GM23338 (cell line): ENCODE measurements at regions not wholly inside any gene's neighbourhood (a gene's known extent, or its start where the extent isn't known, plus 50 kb on each side); places are given as distances from the start of the nearest gene placed in this dataset.

Source experiments
- CREB1 ChIP-seq: fragments of 250-450 bp; sonication (Bioruptor Pico); IDR thresholded peaks from 2 replicates; pipeline ENCODE4 v1.5.0; 2020; ENCODE audit warnings: low read depth, mild to moderate bottlenecking, moderate library complexity
- EZH2 ChIP-seq: fragments of 200-600 bp; sonication (generic); IDR thresholded peaks from one replicate; pipeline ENCODE4 v1.8.0; 2017; ENCODE audit warnings: antibody characterized with exemption, mild to moderate bottlenecking, low read depth; ENCODE audit not compliant: unreplicated experiment
- EZH2phosphoT487 ChIP-seq: fragments of 200-600 bp; sonication (generic); IDR thresholded peaks from one replicate; pipeline ENCODE4 v1.8.1; 2018; ENCODE audit warnings: antibody characterized with exemption; ENCODE audit not compliant: unreplicated experiment
- JUNB ChIP-seq: IDR thresholded peaks from one replicate; pipeline ENCODE4 v1.6.1; 2016; ENCODE audit warnings: antibody characterized with exemption; ENCODE audit not compliant: unreplicated experiment
- NANOG ChIP-seq: IDR thresholded peaks from 2 replicates; pipeline ENCODE4 v1.6.1; 2016; ENCODE audit warnings: antibody characterized with exemption, borderline replicate concordance
- POLR2AphosphoS5 ChIP-seq: IDR thresholded peaks from 2 replicates; pipeline ENCODE4 v1.6.1; 2016; ENCODE audit warnings: antibody characterized with exemption, low read depth
- STAT1 ChIP-seq: IDR thresholded peaks from one replicate; pipeline ENCODE4 v1.6.1; 2016; ENCODE audit warnings: antibody characterized with exemption; ENCODE audit not compliant: unreplicated experiment
- ZNF114 ChIP-seq: fragments of 250-450 bp; sonication (Bioruptor Pico); IDR thresholded peaks from 2 replicates; pipeline ENCODE4 v1.5.0; 2020; ENCODE audit warnings: mild to moderate bottlenecking, moderate library complexity
- ZNF331 ChIP-seq: fragments of 250-450 bp; sonication (Bioruptor Pico); IDR thresholded peaks from 2 replicates; pipeline ENCODE4 v1.5.0; 2020; ENCODE audit warnings: low read depth, mild to moderate bottlenecking, moderate library complexity
- TF ChIP-seq, protein P1 (sequence below), 2 experiments: fragments of 200-600 bp in 1 of 2; sonication (generic) in 1 of 2; conservative IDR thresholded peaks; 2 replicates each; pipeline versions ENCODE4 v1.5.1 to v1.6.1; 2016 to 2017; ENCODE audit warnings: antibody characterized with exemption in 2 of 2, low read depth in 2 of 2, mild to moderate bottlenecking in 2 of 2, moderate library complexity in 1 of 2
- TF ChIP-seq, protein P2 (sequence below): IDR thresholded peaks from one replicate; pipeline ENCODE4 v1.6.1; 2018; ENCODE audit warnings: antibody characterized with exemption; ENCODE audit not compliant: unreplicated experiment
- TF ChIP-seq, protein P3 (sequence below): IDR thresholded peaks from 2 replicates; pipeline ENCODE4 v1.6.1; 2016; ENCODE audit warnings: antibody characterized with exemption
- TF ChIP-seq, protein P4 (sequence below): fragments of 250-450 bp; sonication (Bioruptor Pico); IDR thresholded peaks from 2 replicates; pipeline ENCODE4 v1.5.0; 2020; ENCODE audit warnings: mild to moderate bottlenecking, moderate library complexity

GRCh38 chr2:76556018-76556417, 845.3 kb upstream of the GCFC2 start:
- TF ChIP-seq, protein P1, sequence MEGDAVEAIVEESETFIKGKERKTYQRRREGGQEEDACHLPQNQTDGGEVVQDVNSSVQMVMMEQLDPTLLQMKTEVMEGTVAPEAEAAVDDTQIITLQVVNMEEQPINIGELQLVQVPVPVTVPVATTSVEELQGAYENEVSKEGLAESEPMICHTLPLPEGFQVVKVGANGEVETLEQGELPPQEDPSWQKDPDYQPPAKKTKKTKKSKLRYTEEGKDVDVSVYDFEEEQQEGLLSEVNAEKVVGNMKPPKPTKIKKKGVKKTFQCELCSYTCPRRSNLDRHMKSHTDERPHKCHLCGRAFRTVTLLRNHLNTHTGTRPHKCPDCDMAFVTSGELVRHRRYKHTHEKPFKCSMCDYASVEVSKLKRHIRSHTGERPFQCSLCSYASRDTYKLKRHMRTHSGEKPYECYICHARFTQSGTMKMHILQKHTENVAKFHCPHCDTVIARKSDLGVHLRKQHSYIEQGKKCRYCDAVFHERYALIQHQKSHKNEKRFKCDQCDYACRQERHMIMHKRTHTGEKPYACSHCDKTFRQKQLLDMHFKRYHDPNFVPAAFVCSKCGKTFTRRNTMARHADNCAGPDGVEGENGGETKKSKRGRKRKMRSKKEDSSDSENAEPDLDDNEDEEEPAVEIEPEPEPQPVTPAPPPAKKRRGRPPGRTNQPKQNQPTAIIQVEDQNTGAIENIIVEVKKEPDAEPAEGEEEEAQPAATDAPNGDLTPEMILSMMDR (conservative IDR thresholded peaks at IDR 0.05; ENCODE audit: low read depth in 2 of 2), result no peak
- TF ChIP-seq EZH2 (no peak), EZH2phosphoT487 (no peak), CREB1 (CRISPR knock-in tag) (no peak), POLR2AphosphoS5 (no peak), ZNF331 (CRISPR knock-in tag) (no peak), JUNB (no peak), NANOG (no peak), STAT1 (no peak), ZNF114 (CRISPR knock-in tag) (no peak)
- TF ChIP-seq, protein P2, sequence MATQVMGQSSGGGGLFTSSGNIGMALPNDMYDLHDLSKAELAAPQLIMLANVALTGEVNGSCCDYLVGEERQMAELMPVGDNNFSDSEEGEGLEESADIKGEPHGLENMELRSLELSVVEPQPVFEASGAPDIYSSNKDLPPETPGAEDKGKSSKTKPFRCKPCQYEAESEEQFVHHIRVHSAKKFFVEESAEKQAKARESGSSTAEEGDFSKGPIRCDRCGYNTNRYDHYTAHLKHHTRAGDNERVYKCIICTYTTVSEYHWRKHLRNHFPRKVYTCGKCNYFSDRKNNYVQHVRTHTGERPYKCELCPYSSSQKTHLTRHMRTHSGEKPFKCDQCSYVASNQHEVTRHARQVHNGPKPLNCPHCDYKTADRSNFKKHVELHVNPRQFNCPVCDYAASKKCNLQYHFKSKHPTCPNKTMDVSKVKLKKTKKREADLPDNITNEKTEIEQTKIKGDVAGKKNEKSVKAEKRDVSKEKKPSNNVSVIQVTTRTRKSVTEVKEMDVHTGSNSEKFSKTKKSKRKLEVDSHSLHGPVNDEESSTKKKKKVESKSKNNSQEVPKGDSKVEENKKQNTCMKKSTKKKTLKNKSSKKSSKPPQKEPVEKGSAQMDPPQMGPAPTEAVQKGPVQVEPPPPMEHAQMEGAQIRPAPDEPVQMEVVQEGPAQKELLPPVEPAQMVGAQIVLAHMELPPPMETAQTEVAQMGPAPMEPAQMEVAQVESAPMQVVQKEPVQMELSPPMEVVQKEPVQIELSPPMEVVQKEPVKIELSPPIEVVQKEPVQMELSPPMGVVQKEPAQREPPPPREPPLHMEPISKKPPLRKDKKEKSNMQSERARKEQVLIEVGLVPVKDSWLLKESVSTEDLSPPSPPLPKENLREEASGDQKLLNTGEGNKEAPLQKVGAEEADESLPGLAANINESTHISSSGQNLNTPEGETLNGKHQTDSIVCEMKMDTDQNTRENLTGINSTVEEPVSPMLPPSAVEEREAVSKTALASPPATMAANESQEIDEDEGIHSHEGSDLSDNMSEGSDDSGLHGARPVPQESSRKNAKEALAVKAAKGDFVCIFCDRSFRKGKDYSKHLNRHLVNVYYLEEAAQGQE, result no peak
- TF ChIP-seq, protein P3, sequence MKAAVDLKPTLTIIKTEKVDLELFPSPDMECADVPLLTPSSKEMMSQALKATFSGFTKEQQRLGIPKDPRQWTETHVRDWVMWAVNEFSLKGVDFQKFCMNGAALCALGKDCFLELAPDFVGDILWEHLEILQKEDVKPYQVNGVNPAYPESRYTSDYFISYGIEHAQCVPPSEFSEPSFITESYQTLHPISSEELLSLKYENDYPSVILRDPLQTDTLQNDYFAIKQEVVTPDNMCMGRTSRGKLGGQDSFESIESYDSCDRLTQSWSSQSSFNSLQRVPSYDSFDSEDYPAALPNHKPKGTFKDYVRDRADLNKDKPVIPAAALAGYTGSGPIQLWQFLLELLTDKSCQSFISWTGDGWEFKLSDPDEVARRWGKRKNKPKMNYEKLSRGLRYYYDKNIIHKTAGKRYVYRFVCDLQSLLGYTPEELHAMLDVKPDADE, result no peak
- TF ChIP-seq, protein P4, sequence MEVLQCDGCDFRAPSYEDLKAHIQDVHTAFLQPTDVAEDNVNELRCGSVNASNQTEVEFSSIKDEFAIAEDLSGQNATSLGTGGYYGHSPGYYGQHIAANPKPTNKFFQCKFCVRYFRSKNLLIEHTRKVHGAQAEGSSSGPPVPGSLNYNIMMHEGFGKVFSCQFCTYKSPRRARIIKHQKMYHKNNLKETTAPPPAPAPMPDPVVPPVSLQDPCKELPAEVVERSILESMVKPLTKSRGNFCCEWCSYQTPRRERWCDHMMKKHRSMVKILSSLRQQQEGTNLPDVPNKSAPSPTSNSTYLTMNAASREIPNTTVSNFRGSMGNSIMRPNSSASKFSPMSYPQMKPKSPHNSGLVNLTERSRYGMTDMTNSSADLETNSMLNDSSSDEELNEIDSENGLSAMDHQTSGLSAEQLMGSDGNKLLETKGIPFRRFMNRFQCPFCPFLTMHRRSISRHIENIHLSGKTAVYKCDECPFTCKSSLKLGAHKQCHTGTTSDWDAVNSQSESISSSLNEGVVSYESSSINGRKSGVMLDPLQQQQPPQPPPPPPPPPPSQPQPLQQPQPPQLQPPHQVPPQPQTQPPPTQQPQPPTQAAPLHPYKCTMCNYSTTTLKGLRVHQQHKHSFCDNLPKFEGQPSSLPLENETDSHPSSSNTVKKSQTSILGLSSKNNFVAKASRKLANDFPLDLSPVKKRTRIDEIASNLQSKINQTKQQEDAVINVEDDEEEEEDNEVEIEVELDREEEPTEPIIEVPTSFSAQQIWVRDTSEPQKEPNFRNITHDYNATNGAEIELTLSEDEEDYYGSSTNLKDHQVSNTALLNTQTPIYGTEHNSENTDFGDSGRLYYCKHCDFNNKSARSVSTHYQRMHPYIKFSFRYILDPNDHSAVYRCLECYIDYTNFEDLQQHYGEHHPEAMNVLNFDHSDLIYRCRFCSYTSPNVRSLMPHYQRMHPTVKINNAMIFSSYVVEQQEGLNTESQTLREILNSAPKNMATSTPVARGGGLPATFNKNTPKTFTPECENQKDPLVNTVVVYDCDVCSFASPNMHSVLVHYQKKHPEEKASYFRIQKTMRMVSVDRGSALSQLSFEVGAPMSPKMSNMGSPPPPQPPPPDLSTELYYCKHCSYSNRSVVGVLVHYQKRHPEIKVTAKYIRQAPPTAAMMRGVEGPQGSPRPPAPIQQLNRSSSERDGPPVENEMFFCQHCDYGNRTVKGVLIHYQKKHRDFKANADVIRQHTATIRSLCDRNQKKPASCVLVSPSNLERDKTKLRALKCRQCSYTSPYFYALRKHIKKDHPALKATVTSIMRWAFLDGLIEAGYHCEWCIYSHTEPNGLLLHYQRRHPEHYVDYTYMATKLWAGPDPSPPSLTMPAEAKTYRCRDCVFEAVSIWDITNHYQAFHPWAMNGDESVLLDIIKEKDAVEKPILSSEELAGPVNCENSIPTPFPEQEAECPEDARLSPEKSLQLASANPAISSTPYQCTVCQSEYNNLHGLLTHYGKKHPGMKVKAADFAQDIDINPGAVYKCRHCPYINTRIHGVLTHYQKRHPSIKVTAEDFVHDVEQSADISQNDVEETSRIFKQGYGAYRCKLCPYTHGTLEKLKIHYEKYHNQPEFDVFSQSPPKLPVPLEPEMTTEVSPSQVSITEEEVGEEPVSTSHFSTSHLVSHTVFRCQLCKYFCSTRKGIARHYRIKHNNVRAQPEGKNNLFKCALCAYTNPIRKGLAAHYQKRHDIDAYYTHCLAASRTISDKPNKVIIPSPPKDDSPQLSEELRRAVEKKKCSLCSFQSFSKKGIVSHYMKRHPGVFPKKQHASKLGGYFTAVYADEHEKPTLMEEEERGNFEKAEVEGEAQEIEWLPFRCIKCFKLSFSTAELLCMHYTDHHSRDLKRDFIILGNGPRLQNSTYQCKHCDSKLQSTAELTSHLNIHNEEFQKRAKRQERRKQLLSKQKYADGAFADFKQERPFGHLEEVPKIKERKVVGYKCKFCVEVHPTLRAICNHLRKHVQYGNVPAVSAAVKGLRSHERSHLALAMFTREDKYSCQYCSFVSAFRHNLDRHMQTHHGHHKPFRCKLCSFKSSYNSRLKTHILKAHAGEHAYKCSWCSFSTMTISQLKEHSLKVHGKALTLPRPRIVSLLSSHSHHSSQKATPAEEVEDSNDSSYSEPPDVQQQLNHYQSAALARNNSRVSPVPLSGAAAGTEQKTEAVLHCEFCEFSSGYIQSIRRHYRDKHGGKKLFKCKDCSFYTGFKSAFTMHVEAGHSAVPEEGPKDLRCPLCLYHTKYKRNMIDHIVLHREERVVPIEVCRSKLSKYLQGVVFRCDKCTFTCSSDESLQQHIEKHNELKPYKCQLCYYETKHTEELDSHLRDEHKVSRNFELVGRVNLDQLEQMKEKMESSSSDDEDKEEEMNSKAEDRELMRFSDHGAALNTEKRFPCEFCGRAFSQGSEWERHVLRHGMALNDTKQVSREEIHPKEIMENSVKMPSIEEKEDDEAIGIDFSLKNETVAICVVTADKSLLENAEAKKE, result no peak
